GM19239 (cell line): ENCODE measurements at regions not wholly inside any gene's neighbourhood (a gene's known extent, or its start where the extent isn't known, plus 50 kb on each side); places are given as distances from the start of the nearest gene placed in this dataset.
"Not testable (repeated sequence)": the region's sequence is repeated elsewhere in the genome, so short reads cannot be mapped to it uniquely, and the experiment has no call there.

Experiments used
- DNase-seq: peaks from one replicate; pipeline ENCODE4 v3.0.0; 2011; ENCODE audit warnings: low spot score; ENCODE audit not compliant: insufficient read length
- FAIRE-seq: peaks from 2 replicates; lab custom pipeline; 2011; peaks lifted over from hg19 to GRCh38; lab: Jason Lieb, UNC

DNA sequence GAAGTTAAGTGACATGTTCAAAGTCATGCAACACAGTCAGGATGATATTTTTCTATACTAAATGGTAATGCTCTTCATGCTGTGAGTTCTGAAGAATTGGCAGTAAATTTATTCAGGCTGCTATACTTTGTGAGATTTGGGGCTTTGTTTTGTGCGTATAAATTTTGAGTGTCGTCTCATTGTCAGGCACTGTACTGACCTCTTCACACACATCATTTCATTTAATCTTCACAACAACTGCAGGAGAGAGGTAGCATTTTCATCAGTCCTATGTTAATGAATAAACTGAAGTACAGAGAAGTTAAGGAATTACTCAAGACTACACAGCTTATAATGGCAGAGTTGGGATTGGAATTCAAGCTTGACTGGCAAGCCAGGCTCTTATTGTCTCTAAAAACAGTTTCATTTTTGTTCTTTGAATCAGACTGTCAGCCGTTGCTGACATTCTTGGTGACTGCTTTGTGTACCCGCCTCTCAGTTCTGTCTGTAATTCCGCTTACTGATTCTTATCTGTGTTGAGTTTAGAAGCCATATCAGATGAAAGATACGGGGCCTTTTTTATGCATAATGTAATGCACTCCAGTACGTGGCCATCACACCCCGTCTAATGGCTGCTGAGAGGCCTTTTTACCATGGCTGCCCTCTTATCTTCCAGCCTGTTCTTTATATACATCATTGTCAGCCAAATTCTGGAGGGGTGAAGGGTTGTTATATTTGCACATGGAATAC, 274.9 kb downstream of the UTRN start:
- DNase-seq, result no peak
- FAIRE-seq, result no peak

DNA sequence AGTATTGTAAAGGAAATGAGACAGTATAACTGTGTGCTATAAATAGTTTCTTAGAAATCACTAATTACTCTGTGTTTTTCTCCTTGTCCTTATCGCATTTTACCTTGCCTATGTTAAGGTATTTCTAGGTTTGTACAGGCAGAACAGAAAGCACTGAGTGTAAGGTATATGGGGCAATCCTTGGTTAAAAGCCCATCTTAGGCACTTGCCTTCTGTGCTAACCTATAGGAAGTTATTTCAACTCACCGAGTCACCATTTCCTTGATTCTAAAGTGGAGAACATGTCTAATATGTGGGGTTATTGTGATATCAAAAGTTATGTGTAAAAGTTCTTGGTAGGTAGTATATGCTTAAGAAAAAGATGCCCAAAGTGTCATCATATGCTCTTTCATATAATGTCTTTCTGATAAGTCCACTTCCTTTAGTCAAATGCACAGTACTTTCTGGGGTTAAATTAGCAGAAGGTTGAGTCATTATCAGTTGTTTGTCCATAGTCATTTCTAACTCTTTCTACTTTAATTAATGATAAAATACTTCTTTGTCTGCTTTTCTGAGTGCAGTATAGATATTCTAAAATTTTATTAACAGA, 276.4 kb downstream of the UTRN start:
- no peak for FAIRE-seq
- no peak for DNase-seq

DNA sequence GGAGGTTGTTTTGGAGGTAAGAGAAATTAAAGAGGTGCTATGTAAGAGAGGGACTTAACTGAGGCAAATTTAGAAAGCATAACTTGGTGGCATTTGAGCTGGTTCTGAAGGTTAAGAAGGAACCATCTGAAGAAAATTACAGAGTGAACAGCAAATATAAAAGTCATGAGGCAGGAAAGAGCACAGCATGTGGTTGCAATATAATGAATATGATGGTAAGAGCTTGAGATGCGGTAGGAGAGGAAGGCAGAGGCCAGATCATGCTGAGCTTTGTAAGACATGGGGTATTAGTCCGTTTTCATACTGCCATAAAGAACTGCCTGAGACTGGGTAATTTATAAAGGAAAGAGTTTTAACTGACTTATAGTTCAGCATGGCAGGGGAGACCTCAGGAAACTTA, 279.1 kb downstream of the UTRN start:
- FAIRE-seq (no peak), DNase-seq (no peak)

DNA sequence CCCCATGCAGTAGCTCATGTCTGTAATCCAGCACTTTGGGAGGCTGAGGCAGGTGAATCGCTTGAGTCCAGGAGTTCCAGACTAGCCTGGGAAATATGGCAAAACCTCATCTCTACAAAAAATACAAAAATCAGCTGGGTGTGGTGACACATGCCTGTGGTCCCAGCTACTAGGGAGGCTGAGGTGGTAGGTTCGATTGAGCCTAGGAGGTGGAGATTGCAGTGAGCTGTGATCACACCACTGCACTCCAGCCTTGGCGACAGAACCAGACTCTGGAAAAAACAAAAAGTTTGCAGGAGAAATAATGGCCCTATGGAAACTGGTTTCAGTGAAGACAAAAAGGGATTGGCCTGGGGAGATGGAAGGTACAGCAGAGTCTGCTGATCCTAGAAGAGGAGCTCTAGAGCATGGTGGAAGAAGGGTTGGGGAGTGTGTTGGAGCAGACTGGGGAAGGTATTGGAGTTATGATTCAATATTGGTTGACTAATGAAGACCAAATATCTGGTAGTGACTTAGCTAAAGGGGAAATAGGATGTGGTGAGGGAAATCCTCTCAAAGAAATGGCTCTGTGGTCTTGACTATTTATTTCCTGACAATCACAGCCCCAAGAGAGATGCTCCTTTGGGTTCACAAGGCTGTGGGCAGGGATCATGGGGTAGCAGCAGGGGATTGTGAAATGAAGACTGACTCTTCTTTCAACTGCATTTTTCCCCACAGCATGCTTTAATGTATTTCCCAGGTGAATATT, 281.9 kb downstream of the UTRN start:
- DNase-seq, result no peak
- FAIRE-seq, result no peak

DNA sequence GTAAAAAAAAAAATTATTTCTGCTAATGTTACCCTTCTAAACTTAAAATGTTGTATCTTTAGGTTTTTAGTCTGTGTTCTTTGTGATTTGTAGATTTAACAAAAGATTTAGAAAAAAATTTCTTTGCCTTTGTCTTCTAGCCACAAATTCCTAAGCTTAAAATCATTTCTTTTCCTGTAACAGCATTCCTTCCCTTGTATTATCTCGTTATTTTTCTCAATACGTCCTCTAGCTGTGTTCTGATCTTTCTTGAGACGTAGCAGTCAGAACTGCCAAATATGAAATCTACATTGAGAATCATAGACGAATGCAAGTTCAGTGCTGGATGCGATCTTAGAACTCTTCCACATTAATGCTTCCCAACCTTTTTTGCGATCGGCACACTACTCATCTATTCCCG, 283.1 kb downstream of the UTRN start:
- DNase-seq (no peak), FAIRE-seq (no peak)

DNA sequence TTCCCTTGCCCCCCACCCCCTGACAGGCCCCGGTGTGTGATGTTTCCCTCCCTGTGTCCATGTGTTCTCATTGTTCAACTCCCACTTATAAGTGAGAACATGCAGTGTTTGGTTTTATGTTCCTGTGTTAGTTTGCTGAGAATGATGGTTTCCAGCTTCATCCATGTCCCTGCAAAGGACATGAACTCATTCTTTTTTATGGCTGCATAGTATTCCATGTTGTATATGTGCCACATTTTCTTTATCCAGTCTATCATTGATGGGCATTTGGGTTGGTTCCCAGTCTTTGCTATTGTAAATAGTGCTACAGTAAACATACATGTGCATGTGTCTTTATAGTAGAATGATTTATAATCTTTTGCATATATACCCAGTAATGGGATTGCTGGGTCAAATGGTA, 287.4 kb downstream of the UTRN start:
- not testable (repeated sequence) for DNase-seq, FAIRE-seq

DNA sequence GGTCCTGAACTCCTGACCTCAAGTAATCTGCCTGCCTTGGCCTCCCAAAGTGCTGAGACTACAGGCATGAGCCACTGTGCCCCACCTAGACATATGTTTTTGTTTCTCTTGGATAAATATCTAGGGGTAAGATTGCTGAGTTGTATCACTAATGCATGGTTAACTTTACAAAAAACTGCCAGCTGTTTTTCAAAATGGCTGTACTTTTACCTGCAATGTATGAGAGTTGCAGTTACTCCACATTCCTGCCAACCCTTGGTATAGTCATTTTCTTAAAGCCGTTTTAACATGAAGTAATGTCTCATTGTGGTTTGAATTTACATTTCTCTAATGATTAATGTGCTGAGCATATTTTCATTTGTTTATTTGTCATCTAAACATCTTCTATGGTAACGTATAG, 289.7 kb downstream of the UTRN start:
- DNase-seq, result no peak
- no peak for FAIRE-seq

DNA sequence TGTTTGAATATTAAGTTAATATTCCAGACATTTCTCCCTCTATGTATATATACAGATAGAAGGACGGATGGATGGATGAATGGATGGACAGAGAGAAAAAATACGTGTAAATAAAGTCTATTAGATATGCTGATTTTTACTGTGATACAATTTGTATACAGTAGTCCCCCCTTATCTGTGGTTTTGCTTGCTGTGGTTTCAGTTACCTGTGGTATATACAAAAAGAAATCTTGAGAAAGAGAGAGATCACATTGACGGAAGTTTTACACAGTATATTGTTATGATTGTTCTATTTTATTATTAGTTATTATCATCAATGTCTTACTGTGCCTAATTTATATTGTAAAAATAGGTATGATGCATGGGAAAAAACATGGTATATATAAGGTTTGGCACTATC, 290.2 kb downstream of the UTRN start:
- FAIRE-seq, result no peak
- no peak for DNase-seq

DNA sequence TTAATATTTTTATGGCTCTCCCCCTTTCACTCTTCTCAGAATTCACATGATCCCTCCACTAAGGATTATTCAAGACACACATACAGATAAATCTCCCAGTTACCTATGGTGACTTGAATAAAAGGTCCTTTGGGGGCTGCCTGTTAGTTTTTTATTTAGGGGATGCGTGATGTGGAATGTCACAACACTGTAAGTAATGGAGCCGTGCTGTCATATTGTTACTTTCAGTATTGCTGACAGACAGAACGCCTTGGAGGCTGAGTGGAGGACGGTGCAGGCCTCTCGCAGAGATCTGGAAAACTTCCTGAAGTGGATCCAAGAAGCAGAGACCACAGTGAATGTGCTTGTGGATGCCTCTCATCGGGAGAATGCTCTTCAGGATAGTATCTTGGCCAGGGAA, 291.7 kb downstream of the UTRN start:
- FAIRE-seq, result no peak

DNA sequence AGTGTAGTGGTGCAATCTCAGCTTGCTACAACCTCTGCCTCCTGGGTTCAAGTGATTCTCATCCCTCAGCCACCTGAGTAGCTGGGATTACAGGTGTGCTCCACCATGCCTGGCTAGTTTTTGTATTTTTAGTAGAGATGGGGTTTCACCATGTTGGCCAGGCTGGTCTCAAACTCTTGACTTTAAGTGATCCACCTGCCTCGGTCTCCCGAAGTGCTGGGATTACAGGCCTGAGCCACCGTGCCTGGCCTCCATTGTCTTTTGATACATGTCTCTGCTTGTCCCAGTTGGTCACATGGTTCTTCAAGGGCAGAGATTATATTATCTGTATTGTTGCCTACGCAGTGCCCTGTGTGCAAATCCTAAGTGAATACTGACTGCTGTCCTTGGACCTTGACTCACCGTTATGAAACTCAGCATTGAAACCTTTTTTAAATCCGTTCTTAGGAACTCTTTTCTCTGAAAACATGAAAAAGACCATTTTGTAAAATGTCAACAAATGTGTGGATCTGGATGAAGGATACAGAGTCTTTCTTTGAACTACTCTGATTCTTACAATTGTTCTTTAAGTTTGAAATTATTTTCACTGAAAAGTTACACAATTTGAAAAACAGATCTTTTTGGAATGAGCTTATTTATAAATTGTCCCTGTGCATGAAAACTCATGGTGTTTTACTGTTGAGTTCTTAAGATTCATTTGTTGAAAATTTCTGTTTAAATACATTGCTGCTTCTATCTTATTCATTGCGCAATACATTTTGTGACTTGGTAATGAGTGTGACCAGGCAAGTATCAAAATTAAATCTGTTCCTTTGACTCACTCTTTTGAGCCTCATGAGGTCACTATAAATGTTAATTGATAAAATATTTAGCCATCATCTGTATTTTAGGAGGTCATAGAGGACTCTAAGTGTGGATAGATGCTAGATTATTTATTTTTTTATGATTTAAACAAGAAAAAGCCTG, 293.5 kb downstream of the UTRN start:
- DNase-seq, result no peak
- no peak for FAIRE-seq

More for the DNA sequence above, 291.7 kb downstream of the UTRN start:
- no peak for DNase-seq

DNA sequence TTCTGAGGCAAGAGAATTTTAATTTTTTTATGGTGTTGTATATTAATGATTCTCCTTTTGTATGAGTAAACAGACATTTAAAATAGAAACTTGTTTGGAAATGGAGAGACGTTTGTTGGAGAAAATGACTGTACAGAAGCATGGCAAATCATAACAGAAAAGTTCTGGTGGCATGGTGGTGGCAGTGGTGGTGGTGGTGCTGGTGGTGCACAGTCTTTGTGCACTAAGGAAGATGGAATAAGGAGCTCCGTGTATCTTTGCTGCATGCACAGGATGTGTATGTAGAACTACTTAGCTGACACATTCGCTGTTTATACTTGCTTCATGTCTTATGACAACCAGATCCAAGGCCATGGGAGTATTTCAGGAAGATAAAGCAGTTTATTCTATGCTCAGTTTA, 294.9 kb downstream of the UTRN start:
- FAIRE-seq, result no peak
- no peak for DNase-seq

DNA sequence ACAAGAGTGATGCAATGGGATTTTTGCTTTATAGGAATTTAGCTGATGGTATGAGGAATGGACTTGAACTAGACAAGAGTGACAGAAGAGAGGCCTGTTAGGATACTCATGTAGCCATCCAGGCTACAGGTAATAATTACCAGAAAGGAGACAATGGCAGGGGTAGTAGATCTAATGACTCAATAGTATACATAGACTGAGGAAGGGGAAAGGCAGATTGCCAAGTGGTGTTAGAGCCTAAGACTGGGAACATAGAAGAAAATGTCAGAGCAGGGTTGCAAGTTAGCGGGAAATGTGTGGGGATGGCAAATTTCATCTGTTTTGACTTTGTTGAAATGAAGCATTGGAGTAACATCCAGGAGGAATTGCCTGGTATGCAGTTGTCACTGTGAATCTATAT, 295.6 kb downstream of the UTRN start:
- FAIRE-seq (no peak), DNase-seq (no peak)

DNA sequence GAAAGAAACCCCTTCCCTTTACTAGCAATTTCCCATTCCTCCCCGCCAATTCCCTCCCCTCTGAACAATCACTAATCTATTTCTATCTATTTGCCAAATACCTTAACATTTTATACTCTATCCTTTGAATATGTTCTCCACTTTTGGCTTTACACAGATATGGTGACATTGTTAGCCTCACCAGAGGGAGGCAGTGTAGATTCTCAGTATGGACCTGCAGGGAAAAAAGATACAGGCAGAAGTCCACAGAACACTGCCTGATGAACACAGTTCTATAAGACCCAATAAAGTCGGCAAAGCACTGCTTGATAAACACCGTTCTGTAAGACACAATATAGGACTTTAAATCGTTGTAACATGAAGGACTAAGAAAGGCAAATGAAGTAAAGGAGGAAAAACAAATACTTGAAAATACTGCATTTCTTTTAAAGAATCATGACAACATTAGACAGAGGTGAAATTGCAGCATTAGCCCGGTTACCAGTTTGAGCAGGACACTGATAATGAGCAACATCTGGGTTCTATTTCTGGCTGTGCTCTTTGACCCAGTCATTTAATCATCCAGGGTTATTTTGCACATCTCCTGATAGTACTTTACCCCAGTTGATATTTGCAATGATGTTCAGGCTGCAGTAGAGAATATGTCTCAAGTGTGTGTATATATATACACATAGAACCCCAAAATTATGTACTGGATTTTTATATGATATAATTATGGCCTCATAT, 296.8 kb downstream of the UTRN start:
- FAIRE-seq (peak; percentile 82), DNase-seq (no peak)

DNA sequence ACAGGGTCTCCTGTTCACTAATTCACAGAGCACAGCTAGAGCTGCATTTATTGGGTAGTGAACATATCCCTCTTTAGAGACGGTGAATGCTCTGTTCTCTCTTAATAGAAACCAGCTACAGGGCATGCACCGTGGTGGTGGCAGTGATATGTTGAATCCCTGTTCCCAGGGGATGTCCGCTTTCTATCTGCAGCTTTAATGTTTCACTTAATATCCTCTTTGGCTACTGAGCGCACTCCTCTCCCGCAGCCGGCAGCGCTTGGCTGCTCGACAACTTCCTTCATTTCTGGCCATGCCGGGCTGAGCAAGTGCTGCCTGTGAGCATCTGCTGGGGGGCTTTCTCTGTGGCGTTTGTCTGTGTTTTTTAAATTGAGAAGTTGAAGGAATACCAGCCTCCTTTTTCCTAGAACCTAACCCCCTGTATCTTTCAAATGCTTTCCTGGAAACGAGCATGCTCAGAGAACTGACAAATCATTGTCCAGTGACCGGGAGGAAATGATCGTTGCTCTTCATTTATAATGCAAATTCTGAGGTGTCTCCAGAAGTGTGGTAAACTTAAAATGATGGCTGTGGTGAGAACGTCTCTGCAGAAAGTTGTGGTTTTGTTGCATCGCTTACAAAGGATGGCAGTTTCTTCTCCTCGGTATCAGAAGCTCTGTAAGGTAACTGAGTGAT, 297.9 kb downstream of the UTRN start:
- FAIRE-seq (peak; percentile 100), DNase-seq (peak; percentile 16)

DNA sequence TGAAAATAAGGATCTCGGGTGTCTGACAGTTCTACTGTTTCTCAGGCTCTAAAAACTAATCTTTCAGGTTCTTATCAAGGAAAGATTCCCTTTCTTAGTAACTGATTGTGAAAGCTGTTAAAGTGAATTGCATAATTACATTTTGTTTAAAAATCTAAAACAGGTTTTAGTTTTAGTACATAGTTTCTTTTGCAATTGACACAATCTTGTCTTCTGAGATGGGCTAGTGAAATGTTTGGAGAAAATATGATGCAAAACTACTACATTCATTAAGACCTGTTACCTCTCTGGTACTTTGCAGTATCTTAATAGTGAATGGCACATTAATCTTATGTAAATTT, 298.4 kb downstream of the UTRN start:
- DNase-seq (no peak), FAIRE-seq (no peak)

DNA sequence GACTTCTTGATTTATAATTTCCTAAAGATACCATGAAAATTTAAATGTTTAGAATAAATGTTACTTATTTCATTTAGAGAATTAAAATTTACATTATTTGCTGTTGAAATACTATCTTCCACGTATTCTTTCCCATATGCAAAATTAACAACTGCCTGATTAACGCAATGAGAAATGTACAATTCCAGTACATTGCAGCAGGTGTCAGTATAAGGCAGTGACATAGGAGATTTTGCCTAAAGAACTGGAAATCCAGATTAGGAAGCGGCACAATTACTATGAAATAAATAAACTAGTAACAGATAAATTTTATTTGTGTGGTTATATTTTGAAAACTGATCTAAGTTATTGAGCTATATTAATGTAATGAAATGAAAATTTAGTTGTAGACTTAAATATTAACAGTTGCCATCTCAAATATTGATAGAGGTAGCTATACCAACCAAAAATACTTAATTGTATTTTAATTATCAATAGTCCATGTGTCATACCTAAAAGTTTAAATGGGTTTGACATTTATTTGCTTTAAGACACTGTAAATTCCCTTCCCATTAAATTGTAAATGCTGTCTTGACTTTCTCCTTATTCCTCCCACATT, 300.2 kb downstream of the UTRN start:
- DNase-seq (no peak), FAIRE-seq (peak; percentile 90)

DNA sequence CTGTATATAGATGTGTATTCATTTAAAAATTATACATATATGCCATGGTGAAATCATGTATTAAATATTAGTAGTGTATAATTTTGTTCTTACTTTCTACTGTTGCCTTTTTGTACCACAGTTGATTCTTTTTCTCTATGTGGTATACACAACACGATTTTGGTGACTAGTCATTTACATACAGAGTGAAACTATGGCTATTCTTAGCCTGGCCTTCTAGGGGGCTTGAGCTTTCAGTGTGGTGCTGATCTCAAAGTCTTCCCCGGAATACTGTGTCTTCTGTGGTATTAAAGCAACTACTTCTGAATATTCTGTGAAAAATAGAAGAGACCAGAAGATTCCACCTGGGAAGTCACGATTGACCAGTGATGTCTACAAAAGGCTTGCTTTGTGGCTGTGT, 301.9 kb downstream of the UTRN start:
- FAIRE-seq (peak; percentile 75), DNase-seq (no peak)

DNA sequence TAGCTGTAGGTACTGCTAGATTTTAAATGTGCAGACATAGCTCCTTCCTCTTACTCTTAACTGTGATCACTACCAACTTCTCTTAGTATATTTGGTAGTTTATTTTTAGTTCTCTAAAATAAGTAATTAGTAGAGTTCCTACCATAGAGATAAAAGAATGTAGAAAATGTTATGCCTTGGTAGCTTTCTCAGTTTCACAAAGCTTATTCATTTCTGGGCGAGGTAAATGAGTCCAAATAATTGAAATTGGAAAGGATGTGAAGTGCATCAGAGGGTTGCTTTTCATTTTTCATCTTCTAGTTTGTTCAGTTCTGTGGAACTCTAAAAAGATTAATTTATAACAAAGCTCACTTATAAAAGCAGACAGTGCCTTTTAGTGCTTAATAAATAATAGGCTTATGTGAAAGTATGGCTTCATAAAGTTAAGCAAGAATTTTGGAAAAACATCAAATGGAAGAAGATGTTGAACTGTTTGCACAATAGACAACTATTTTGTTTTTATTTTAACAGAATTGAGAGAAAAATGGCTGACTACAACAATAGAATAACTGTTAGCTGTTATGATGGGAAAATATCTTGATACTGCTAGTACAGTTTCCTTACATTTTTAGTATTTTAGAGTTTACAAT, 303.7 kb downstream of the UTRN start:
- DNase-seq, result no peak

More for the DNA sequence above, 303.7 kb downstream of the UTRN start:
- no peak for FAIRE-seq
